Thyroid gland (tissue), 4 donors: ENCODE measurements at regions not wholly inside any gene's neighbourhood (a gene's known extent, or its start where the extent isn't known, plus 50 kb on each side); places are given as distances from the start of the nearest gene placed in this dataset.

Experiments used
- DNase-seq, 2 donors: peaks; one replicate each; pipeline ENCODE4 v3.0.0-alpha.2; 2019
- H3K27ac ChIP-seq, 3 donors: fragments of 200-600 bp; sonication (generic); 1 replicate in 2 of 3; 2 replicates in 1 of 3; pipeline ENCODE4 v1.5.1; 2016 to 2019; ENCODE audit warnings: mild to moderate bottlenecking in 1 of 3, moderate library complexity in 1 of 3
- H3K27me3 ChIP-seq: fragments of 200-600 bp; sonication (generic); one replicate; pipeline ENCODE4 v1.5.1; 2019
- H3K36me3 ChIP-seq, 2 donors: fragments of 200-600 bp; sonication (generic); one replicate each; pipeline ENCODE4 v1.5.1; 2016 to 2019
- H3K4me1 ChIP-seq, 2 donors: fragments of 200-600 bp; sonication (generic); one replicate each; pipeline ENCODE4 v1.5.1; 2017 to 2019
- H3K4me3 ChIP-seq, 3 donors: fragments of 200-600 bp; sonication (generic); replicated peaks in 1 of 3; 1 replicate in 2 of 3; 2 replicates in 1 of 3; pipeline ENCODE4 v1.5.1; 2016; ENCODE audit warnings: mild to moderate bottlenecking in 1 of 3
- H3K9me3 ChIP-seq: fragments of 200-600 bp; sonication (generic); one replicate; pipeline ENCODE4 v1.5.1; 2017
- POLR2A ChIP-seq, 2 donors: fragments of 450-650 bp; IDR thresholded peaks; one replicate each; pipeline ENCODE4 v1.6.1; 2017; ENCODE audit warnings: antibody characterized with exemption in 2 of 2, mild to moderate bottlenecking in 2 of 2, moderate library complexity in 1 of 2
- WGBS, 2 donors: methylation state at CpG; one replicate each; pipeline ENCODE4 v1.1.5; 2017; 5-methylcytosine and 5-hydroxymethylcytosine counted together
- intact Hi-C: fragments of 100-400 bp; cut with DNase I; formaldehyde crosslinking; loops from one replicate; pipeline ENCODE4 v1.15.1; 2023
- TF ChIP-seq, protein P1 (sequence below), 6 experiments: fragments of 200-600 bp in 3 of 6; fragments of 450-650 bp in 3 of 6; sonication (generic) in 3 of 6; IDR thresholded peaks; one replicate each; pipeline ENCODE4 v1.5.1; 2016 to 2019; ENCODE audit warnings: antibody characterized with exemption in 6 of 6, mild to moderate bottlenecking in 2 of 6, inconsistent platforms in 1 of 6, moderate library complexity in 1 of 6

DNA sequence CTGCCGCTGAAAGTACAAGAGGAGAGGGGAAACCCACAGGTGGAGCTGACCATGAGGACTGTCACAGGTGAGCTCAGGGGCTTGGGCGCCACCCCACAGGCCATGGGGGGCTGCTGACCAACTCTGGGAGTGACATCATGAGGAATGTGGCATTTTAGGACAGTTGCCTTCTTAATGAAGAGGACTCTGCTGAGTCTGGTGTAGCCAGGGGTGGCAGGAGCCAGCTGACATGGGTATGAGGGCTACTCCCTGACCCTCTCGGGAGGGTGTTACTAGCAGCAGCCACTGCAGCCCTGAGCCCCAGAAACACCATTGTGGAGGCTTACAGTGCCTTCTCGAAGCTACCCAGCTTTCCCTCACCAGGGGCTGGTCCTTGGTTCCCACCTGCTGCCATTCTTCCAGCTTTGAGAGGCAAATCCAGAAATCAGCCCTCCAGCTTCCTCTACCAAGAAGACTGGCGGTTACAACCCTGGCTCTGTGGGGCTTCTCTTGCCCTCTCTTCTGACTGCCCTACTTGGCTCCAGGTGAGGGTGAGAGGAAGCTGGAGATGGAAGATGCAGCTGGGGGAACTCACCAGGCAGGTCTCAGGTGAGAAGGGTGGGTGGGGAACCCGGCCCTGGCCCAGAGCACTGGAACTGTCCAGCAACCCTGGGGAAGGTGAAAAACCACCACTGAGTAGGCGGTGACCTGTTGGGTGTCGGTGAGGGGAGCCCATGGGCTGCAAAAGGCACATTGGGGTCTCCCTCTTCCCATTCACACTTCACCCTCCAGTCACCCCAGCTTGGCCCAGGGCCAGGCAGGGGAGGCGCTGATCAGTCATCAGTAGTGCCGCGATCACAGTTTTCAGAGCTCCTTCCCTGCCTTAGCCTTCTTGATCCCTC, 98.5 kb downstream of the MCFD2 start:
- TF ChIP-seq, protein P1, sequence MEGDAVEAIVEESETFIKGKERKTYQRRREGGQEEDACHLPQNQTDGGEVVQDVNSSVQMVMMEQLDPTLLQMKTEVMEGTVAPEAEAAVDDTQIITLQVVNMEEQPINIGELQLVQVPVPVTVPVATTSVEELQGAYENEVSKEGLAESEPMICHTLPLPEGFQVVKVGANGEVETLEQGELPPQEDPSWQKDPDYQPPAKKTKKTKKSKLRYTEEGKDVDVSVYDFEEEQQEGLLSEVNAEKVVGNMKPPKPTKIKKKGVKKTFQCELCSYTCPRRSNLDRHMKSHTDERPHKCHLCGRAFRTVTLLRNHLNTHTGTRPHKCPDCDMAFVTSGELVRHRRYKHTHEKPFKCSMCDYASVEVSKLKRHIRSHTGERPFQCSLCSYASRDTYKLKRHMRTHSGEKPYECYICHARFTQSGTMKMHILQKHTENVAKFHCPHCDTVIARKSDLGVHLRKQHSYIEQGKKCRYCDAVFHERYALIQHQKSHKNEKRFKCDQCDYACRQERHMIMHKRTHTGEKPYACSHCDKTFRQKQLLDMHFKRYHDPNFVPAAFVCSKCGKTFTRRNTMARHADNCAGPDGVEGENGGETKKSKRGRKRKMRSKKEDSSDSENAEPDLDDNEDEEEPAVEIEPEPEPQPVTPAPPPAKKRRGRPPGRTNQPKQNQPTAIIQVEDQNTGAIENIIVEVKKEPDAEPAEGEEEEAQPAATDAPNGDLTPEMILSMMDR (IDR thresholded peaks at IDR 0.05), result no peak
- TF ChIP-seq POLR2A (IDR thresholded peaks at IDR 0.05), result no peak
- H3K4me1 ChIP-seq, result peaks cover 12 to 44% of the 10 kb centered on the region in 2 donors

DNA sequence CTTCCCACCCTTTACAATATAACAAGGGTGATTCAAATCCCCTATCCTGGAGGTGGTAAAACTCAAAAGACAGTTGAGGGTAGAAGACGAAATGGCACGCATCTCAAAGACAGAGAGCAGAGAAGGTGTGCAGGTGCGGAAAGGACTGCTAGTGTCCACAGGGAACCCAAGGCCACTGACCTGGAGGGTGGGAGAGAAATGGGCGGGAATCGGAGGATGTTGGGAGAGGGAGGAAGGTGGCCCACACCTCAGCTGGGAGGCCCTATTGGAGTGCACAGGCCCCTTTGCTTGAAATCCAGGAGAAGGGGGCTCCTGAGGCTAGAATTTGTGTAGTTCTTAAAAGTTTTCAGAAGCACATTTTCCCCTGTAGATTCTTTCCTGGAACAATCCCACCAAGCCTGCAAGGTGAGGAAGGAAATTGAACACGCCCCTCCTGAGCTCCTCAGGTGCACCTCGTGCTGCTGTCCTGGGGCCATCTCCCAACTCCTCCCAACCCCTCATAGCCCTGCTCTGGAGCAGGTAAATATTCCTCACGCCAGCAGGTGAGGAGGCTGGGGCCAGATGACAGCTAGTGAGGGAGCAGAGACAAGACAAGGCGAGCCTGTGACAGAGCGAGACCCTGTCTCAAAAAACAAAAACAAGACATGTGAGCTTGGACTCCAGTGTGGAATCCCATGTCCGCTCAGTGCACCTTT, 99.3 kb downstream of the MCFD2 start:
- no peak for DNase-seq
- Histone ChIP-seq H3K27me3 (no peaks in the 10 kb centered on the region), H3K4me1 (peaks cover 12 to 47% of the 10 kb centered on the region in 2 donors), H3K9me3 (no peaks in the 10 kb centered on the region), H3K4me3 (no peak overlapping the region), H3K36me3 (no peaks in the 10 kb centered on the region), H3K27ac (no peak overlapping the region)
- WGBS, 2 donors, result 97% methylated on average over 11 of the region's 11 CpGs
- TF ChIP-seq, protein P1 (IDR thresholded peaks at IDR 0.05), result no peak
- TF ChIP-seq POLR2A (IDR thresholded peaks at IDR 0.05), result no peak
- intact Hi-C loops, result no loop called here

More for the DNA sequence above, 98.5 kb downstream of the MCFD2 start:
- DNase-seq, result no peak
- intact Hi-C loops, result no loop called here
- WGBS, 2 donors, result 89 to 97% methylated on average over 10 to 11 of the region's 11 CpGs
- H3K4me3 ChIP-seq, result no peak overlapping the region
- H3K27me3 ChIP-seq, result no peaks in the 10 kb centered on the region
- peak overlapping the region in 1 of 3 donors; percentile 50 for H3K27ac ChIP-seq
- H3K36me3 ChIP-seq, result no peaks in the 10 kb centered on the region
- no peaks in the 10 kb centered on the region for H3K9me3 ChIP-seq

DNA sequence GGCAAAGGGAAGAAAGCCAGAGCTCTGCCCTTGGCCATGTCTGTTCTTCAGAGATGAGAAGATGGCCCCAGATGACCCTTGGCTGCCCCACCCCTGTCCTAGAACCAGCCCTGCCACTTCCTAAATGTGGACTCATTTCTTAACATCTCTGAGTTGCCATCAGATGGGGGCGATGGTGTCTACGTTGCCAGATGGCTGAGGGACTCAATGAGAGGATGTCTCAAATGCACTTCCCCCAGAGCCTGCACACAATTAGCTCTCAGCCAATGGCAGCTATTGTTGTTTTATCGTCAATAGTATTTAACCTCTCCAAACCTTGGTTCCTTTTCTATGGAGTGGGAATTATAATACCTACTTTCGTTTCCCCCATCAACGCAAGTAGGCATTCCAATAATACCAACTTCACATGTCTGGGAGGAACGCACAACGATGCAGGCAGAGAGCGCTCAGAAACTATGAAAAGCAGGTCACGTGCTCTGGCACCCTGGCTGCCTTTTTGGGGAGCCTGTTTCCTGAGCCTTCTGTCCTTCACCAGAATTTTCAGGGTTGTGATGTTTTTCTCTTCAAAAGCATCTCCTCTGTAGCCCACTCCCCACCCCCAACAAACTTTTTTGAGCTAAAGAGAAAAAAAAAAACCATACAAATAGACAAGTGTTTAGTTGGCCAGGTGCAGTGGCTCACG, 100.3 kb downstream of the MCFD2 start:
- Histone ChIP-seq H3K9me3 (no peaks in the 10 kb centered on the region), H3K27me3 (no peaks in the 10 kb centered on the region), H3K36me3 (no peaks in the 10 kb centered on the region), H3K4me1 (peaks cover 12 to 47% of the 10 kb centered on the region in 2 donors), H3K4me3 (no peak overlapping the region), H3K27ac (peak overlapping the region; percentile 74 to 78 (median 76))
- no peak for TF ChIP-seq POLR2A (IDR thresholded peaks at IDR 0.05)
- TF ChIP-seq, protein P1 (IDR thresholded peaks at IDR 0.05), result no peak
- DNase-seq, result no peak
- WGBS, 2 donors, result 71 to 73% methylated on average over 10 of the region's 10 CpGs
- intact Hi-C loops, result no loop called here

DNA sequence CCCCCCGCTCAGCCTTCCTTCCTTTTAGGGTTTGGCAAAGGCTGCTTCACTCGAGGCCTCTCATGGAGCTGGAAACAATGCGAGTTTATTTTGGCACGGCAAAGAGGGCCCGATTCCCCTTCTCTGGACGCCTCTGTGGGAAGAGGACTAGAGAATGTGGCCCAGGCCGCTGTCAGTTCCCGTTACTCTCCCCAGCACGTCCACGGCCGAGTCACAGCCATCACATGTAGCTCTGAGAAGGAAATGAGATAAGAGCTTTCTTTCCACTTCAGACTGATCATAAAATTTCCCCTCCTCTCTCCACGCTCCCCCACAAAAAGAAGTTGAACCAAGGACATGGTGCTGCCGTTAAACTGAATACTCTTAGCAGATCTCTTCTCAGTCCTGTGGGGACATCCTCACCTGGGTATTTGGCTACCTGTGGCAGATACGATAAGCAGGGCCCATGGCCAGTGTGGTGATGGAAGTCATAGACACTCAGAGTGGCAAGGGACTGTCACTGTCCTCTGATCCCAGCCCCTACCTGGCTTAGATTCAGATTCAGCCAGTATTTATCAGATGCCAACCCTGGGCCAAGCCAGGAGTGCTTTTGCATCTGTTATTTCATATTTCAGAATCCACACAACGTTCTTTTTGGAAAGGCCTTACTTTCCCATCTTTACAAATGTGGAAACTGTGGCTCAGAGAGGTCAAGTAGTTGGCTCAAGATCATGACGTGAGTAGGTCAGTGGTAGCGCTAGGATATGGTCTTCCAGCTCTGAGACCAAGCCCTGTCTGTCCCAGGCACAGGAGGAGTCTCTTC, 101.2 kb downstream of the MCFD2 start:
- Histone ChIP-seq H3K36me3 (no peaks in the 10 kb centered on the region), H3K4me3 (no peak overlapping the region), H3K4me1 (peaks cover 12 to 47% of the 10 kb centered on the region in 2 donors), H3K27me3 (no peaks in the 10 kb centered on the region), H3K27ac (peak overlapping the region; percentile 74 to 78 (median 76)), H3K9me3 (no peaks in the 10 kb centered on the region)
- intact Hi-C loops, result no loop called here
- TF ChIP-seq, protein P1 (IDR thresholded peaks at IDR 0.05), result no peak
- no peak for TF ChIP-seq POLR2A (IDR thresholded peaks at IDR 0.05)
- WGBS, 2 donors, result 35 to 44% methylated on average over 17 of the region's 17 CpGs
- peak; percentile 41 to 52 for DNase-seq
